ENCODE measurements at regions not wholly inside any gene's neighbourhood (a gene's known extent, or its start where the extent isn't known, plus 50 kb on each side); places are given as distances from the start of the nearest gene placed in this dataset.

DNA sequence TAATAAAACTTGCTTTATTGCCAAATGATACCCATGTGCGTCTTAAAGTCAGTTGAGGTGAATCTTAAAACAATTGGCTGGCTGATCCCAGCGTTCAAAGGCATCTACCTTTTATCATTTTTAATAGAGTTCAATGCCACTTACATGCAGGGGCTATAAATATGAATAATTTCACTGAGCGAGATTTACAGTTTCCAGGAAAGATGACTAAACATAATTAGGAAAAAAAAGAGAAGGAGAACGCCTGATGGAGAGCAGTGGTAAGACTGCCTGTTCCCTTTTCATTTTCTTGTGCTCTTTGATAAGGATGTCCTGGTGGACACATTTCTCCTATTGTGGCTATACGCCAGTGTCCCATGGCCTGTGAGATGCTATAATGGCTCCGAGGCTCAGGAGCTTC is 139.9 kb upstream of the SLC22A23 start:
- Mint-ChIP-seq H3K4me1 (ENCODE audit: low read depth) (peaks cover 14% of the 10 kb centered on the region), H3K27ac (no peak overlapping the region), H3K9me3 (peaks cover 9% of the 10 kb centered on the region), H3K4me3 (no peak overlapping the region), H3K27me3 (ENCODE audit: insufficient read depth) (peaks cover 28% of the 10 kb centered on the region), H3K36me3 (ENCODE audit: low read depth) (0 out of 2 replicates have a peak, but pooled peaks cover 5% of the 10 kb centered on the region)
- TF ChIP-seq, protein P1, sequence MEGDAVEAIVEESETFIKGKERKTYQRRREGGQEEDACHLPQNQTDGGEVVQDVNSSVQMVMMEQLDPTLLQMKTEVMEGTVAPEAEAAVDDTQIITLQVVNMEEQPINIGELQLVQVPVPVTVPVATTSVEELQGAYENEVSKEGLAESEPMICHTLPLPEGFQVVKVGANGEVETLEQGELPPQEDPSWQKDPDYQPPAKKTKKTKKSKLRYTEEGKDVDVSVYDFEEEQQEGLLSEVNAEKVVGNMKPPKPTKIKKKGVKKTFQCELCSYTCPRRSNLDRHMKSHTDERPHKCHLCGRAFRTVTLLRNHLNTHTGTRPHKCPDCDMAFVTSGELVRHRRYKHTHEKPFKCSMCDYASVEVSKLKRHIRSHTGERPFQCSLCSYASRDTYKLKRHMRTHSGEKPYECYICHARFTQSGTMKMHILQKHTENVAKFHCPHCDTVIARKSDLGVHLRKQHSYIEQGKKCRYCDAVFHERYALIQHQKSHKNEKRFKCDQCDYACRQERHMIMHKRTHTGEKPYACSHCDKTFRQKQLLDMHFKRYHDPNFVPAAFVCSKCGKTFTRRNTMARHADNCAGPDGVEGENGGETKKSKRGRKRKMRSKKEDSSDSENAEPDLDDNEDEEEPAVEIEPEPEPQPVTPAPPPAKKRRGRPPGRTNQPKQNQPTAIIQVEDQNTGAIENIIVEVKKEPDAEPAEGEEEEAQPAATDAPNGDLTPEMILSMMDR (IDR thresholded peaks at IDR 0.05): no peak
- no peak for DNase-seq

DNA sequence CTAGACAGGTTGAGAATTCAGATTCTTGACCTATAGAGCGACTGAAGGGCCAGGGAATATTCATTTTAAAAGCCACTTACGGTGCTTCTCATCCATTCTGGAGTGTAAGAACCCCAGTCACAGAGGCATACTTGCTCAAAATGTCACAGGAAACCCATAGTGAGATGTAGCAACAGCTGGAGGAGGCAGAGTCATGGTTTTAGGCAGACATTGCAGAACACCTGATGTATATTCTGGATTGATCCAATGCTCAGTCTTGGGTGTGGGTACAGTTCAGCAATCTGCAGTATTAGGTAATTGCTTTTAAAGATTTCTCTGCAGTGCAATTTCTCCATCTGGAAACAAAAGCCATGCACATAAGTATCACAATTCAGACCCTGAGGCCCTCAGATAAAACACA is 137.4 kb upstream of the SLC22A23 start:
- Mint-ChIP-seq H3K4me1 (ENCODE audit: low read depth) (peaks cover 14% of the 10 kb centered on the region), H3K9me3 (no peaks in the 10 kb centered on the region), H3K36me3 (ENCODE audit: low read depth) (no peaks in the 10 kb centered on the region), H3K4me3 (no peak overlapping the region), H3K27ac (no peak overlapping the region), H3K27me3 (ENCODE audit: insufficient read depth) (peaks cover 11% of the 10 kb centered on the region)
- TF ChIP-seq, protein P1 (IDR thresholded peaks at IDR 0.05): no peak
- DNase-seq: no peak

GRCh38 chr6:3593161-3593560 is 136.3 kb upstream of the SLC22A23 start:
- Mint-ChIP-seq H3K27me3 (ENCODE audit: insufficient read depth) (peaks cover 12% of the 10 kb centered on the region; the same call in 1 of the 2 replicates), H3K36me3 (ENCODE audit: low read depth) (no peaks in the 10 kb centered on the region), H3K9me3 (0 out of 2 replicates have a peak, but pooled peaks cover under 1% of the 10 kb centered on the region), H3K4me1 (ENCODE audit: low read depth) (peaks cover 14% of the 10 kb centered on the region), H3K27ac (no peak overlapping the region), H3K4me3 (no peak overlapping the region)
- DNase-seq: no peak
- TF ChIP-seq, protein P1 (IDR thresholded peaks at IDR 0.05): no peak

DNA sequence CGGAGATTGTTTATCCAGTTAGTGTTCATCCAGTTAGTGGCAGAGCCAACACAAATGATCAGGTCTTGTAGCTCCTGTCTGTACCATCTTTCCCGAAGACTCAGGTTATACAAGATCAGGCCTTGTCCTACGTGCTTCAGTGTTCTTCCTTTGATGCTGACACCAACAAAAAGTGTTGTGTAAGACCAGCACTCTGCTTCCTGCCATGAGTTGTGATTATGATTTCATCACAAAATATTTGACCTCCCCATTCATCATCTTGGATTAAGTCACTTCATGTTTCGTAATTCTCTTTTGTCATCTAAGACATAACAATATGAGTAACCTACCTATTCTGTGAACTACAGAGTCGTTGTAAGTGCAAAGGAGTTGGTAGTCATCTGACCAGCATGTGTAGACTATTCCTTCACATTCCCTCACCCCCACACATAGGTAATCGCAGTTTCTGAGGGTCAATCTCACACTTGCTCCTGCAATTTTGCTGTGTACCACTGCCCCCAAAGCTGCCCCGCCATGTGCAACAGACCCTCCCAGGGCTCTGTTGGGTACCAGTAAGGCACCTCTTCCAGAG is 135.6 kb upstream of the SLC22A23 start:
- peaks cover 14% of the 10 kb centered on the region for H3K4me1 Mint-ChIP-seq (ENCODE audit: low read depth)
- peak overlapping the region; percentile 78 for H3K27ac Mint-ChIP-seq
- TF ChIP-seq, protein P1 (IDR thresholded peaks at IDR 0.05): no peak
- peaks cover 5% of the 10 kb centered on the region; the same call in 1 of the 2 replicates for H3K9me3 Mint-ChIP-seq
- DNase-seq: peak; percentile 87
- H3K4me3 Mint-ChIP-seq: no peak overlapping the region
- H3K36me3 Mint-ChIP-seq (ENCODE audit: low read depth): no peaks in the 10 kb centered on the region; the same call in 1 of the 2 replicates
- H3K27me3 Mint-ChIP-seq (ENCODE audit: insufficient read depth): peaks cover 12% of the 10 kb centered on the region; the same call in 1 of the 2 replicates

GRCh38 chr6:3591970-3592369 is 135.1 kb upstream of the SLC22A23 start:
- peak overlapping the region; percentile 78 for H3K27ac Mint-ChIP-seq
- no peak for DNase-seq
- H3K9me3 Mint-ChIP-seq: peaks cover 10% of the 10 kb centered on the region; the same call in 1 of the 2 replicates
- TF ChIP-seq, protein P1 (IDR thresholded peaks at IDR 0.05): no peak
- peaks cover 4% of the 10 kb centered on the region for H3K36me3 Mint-ChIP-seq (ENCODE audit: low read depth)
- no peak overlapping the region for H3K4me3 Mint-ChIP-seq
- H3K27me3 Mint-ChIP-seq (ENCODE audit: insufficient read depth): peaks cover 10% of the 10 kb centered on the region; the same call in 1 of the 2 replicates
- H3K4me1 Mint-ChIP-seq (ENCODE audit: low read depth): peaks cover 14% of the 10 kb centered on the region
